ENCODE measurements at regions not wholly inside any gene's neighbourhood (a gene's known extent, or its start where the extent isn't known, plus 50 kb on each side); places are given as distances from the start of the nearest gene placed in this dataset.

GRCh38 chr6:153412519-153412918 is 281.4 kb upstream of the RGS17 start:
- H3K9ac ChIP-seq (ENCODE audit: low read depth in 1 of 2, low read length in 2 of 2) = no peak overlapping the region
- no peaks in the 10 kb centered on the region for H3K36me3 ChIP-seq (ENCODE audit: control insufficient read depth in 2 of 2, insufficient read depth in 2 of 2, low read length in 2 of 2)
- H3K27ac ChIP-seq (ENCODE audit: low read depth in 2 of 2, low read length in 2 of 2) = no peak overlapping the region
- H3K27me3 ChIP-seq (ENCODE audit: control insufficient read depth in 2 of 2, insufficient read depth in 2 of 2, low read length in 2 of 2) = no peaks in the 10 kb centered on the region
- no peak overlapping the region for H3K4me3 ChIP-seq (ENCODE audit: low read length in 2 of 2)
- no peaks in the 10 kb centered on the region for H3K4me1 ChIP-seq (ENCODE audit: control insufficient read depth in 2 of 2, insufficient read depth in 2 of 2, low read length in 2 of 2)
- no peaks in the 10 kb centered on the region for H3K9me3 ChIP-seq (ENCODE audit: control insufficient read depth in 2 of 2, low read length in 2 of 2)

DNA sequence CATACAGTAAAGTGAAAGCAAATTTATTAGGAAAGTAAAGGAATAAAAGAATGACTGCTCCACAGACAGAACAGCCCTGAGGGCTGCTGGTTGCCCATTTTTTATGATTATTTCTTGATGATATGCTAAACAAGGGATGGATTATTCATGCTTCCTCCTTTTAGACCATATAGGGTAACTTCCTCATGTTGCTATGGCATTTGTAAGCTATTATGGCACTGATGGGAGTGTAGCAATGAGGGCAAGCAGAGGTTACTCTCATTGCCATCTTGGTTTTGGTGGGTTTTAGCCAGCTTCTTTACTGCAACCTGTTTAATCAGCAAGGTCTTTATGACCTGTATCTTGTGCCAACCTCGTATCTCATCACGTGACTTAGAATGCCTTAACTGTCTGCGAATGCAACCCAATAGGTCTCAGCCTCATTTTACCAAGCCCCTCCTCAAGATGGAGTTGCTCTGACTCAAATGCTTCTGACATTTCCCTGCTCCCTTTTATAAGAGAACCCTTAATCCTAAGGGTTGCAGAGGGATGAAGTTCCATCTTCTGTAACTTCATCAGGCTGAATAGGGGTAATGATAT is 280.1 kb upstream of the RGS17 start:
- no peaks in the 10 kb centered on the region for H3K9me3 ChIP-seq (ENCODE audit: control insufficient read depth in 2 of 2, low read length in 2 of 2)
- H3K27me3 ChIP-seq (ENCODE audit: control insufficient read depth in 2 of 2, insufficient read depth in 2 of 2, low read length in 2 of 2) = no peaks in the 10 kb centered on the region
- H3K36me3 ChIP-seq (ENCODE audit: control insufficient read depth in 2 of 2, insufficient read depth in 2 of 2, low read length in 2 of 2) = no peaks in the 10 kb centered on the region
- H3K4me3 ChIP-seq (ENCODE audit: low read length in 2 of 2) = no peak overlapping the region
- H3K4me1 ChIP-seq (ENCODE audit: control insufficient read depth in 2 of 2, insufficient read depth in 2 of 2, low read length in 2 of 2) = no peaks in the 10 kb centered on the region
- H3K27ac ChIP-seq (ENCODE audit: low read depth in 2 of 2, low read length in 2 of 2) = no peak overlapping the region
- no peak overlapping the region for H3K9ac ChIP-seq (ENCODE audit: low read depth in 1 of 2, low read length in 2 of 2)

DNA sequence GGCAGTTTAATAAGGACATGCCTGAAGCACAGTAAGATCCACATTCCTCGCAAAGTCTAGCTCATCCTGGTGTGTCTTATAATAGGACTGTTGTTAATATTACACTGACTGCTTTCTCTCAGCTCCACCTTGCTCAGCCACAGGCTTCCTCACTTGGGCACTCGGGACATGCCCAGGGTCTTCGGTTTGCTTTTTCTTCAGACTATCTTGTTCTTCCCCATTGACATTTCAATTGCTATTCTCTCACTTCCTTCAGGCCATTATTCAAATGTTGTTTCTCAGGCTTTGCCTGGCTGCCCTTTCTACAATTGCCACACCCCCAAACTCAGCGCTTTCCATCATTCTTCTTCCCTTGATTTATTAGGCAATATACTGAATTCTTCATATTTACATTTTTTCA is 274.8 kb upstream of the RGS17 start:
- no peaks in the 10 kb centered on the region for H3K4me1 ChIP-seq (ENCODE audit: control insufficient read depth in 2 of 2, insufficient read depth in 2 of 2, low read length in 2 of 2)
- no peaks in the 10 kb centered on the region for H3K36me3 ChIP-seq (ENCODE audit: control insufficient read depth in 2 of 2, insufficient read depth in 2 of 2, low read length in 2 of 2)
- no peak overlapping the region for H3K9ac ChIP-seq (ENCODE audit: low read depth in 1 of 2, low read length in 2 of 2)
- H3K27ac ChIP-seq (ENCODE audit: low read depth in 2 of 2, low read length in 2 of 2) = no peak overlapping the region
- no peak overlapping the region for H3K4me3 ChIP-seq (ENCODE audit: low read length in 2 of 2)
- H3K9me3 ChIP-seq (ENCODE audit: control insufficient read depth in 2 of 2, low read length in 2 of 2) = no peaks in the 10 kb centered on the region
- no peaks in the 10 kb centered on the region for H3K27me3 ChIP-seq (ENCODE audit: control insufficient read depth in 2 of 2, insufficient read depth in 2 of 2, low read length in 2 of 2)

DNA sequence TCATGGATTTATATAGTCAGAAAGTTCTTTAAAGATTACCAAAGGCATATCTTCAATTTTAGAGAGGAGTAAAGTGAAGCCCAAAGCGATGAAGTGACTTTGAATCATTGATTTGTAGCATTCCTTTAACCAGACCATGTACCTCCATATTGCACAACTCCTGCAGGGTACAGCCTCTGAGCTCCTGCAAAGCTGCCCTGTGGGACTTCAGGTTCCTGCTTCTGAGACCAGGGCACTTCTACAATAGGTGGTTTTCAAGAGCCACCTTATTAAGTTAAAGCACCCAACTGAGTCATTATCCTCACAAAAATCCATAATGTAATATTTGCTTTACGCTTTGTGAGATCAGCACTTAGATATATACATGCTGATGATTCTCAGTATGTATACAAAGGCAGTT is 270.7 kb upstream of the RGS17 start:
- Histone ChIP-seq H3K27ac (ENCODE audit: low read depth in 2 of 2, low read length in 2 of 2) (no peak overlapping the region), H3K9ac (ENCODE audit: low read depth in 1 of 2, low read length in 2 of 2) (no peak overlapping the region), H3K36me3 (ENCODE audit: control insufficient read depth in 2 of 2, insufficient read depth in 2 of 2, low read length in 2 of 2) (no peaks in the 10 kb centered on the region), H3K4me1 (ENCODE audit: control insufficient read depth in 2 of 2, insufficient read depth in 2 of 2, low read length in 2 of 2) (no peaks in the 10 kb centered on the region), H3K27me3 (ENCODE audit: control insufficient read depth in 2 of 2, insufficient read depth in 2 of 2, low read length in 2 of 2) (no peaks in the 10 kb centered on the region), H3K4me3 (ENCODE audit: low read length in 2 of 2) (no peak overlapping the region), H3K9me3 (ENCODE audit: control insufficient read depth in 2 of 2, low read length in 2 of 2) (no peaks in the 10 kb centered on the region)

DNA sequence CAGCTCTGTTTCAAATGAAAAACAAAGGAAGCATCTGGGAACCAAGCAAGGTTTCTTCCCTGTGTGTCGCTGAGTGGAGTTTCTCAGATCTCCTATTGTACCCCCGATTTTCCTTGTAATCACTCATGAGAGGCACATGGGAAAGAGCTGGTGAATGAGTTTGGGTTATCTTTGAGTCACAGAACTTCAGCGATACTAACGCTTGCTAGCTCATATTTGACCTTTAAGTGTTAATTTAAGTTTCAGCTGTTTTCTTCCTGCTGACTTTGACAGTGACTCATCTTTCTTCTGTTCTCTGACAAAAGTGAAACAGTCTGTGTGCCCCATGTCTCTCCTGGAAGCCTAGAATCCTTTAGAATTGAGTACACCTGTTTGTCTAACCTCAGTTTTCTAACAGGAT is 261.1 kb upstream of the RGS17 start:
- H3K36me3 ChIP-seq (ENCODE audit: control insufficient read depth in 2 of 2, insufficient read depth in 2 of 2, low read length in 2 of 2) = no peaks in the 10 kb centered on the region
- H3K27me3 ChIP-seq (ENCODE audit: control insufficient read depth in 2 of 2, insufficient read depth in 2 of 2, low read length in 2 of 2) = no peaks in the 10 kb centered on the region
- H3K4me1 ChIP-seq (ENCODE audit: control insufficient read depth in 2 of 2, insufficient read depth in 2 of 2, low read length in 2 of 2) = no peaks in the 10 kb centered on the region
- H3K9me3 ChIP-seq (ENCODE audit: control insufficient read depth in 2 of 2, low read length in 2 of 2) = no peaks in the 10 kb centered on the region
- no peak overlapping the region for H3K9ac ChIP-seq (ENCODE audit: low read depth in 1 of 2, low read length in 2 of 2)
- no peak overlapping the region for H3K27ac ChIP-seq (ENCODE audit: low read depth in 2 of 2, low read length in 2 of 2)
- no peak overlapping the region for H3K4me3 ChIP-seq (ENCODE audit: low read length in 2 of 2)

DNA sequence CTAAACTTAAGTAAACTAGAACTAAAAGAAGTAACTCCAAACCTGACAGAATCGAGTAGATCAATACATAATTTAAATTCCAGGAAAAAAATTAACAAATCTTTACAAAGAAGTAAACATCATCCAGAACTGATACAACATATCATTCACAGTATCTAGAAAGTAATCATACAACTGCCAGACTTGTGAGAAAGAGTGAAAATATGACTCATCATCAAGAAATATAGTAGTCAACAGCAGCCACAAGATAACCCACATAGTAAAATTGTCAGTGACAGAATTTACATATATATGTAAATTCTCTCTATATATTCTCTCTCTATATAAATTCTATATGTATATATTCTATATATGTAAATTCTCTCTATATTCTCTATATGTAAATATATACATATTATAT is 242.8 kb upstream of the RGS17 start:
- Histone ChIP-seq H3K27ac (ENCODE audit: low read depth in 2 of 2, low read length in 2 of 2) (no peak overlapping the region), H3K36me3 (ENCODE audit: control insufficient read depth in 2 of 2, insufficient read depth in 2 of 2, low read length in 2 of 2) (no peaks in the 10 kb centered on the region), H3K4me3 (ENCODE audit: low read length in 2 of 2) (no peak overlapping the region), H3K9me3 (ENCODE audit: control insufficient read depth in 2 of 2, low read length in 2 of 2) (no peaks in the 10 kb centered on the region), H3K4me1 (ENCODE audit: control insufficient read depth in 2 of 2, insufficient read depth in 2 of 2, low read length in 2 of 2) (no peaks in the 10 kb centered on the region), H3K9ac (ENCODE audit: low read depth in 1 of 2, low read length in 2 of 2) (no peak overlapping the region), H3K27me3 (ENCODE audit: control insufficient read depth in 2 of 2, insufficient read depth in 2 of 2, low read length in 2 of 2) (no peaks in the 10 kb centered on the region)

DNA sequence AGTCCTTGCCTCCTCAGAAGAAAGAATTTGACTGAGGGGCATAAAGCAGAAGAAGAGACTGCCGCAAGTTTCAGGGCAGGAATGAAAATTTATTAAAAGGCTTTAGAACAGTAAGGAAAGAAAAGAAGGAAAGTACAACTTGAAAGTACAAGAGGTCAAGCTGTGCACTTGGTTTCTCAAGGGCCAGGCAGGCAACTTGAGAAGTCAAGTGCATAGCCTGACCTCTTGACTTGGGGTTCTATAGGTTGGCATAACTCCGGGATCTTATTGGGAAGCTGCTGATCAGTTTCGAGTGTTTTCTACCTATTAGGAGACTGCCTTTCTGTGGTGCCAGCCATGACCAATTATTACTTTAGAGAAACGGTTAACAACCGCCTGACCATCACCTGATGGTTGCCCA is 237.0 kb upstream of the RGS17 start:
- no peaks in the 10 kb centered on the region for H3K36me3 ChIP-seq (ENCODE audit: control insufficient read depth in 2 of 2, insufficient read depth in 2 of 2, low read length in 2 of 2)
- H3K9ac ChIP-seq (ENCODE audit: low read depth in 1 of 2, low read length in 2 of 2) = no peak overlapping the region
- no peak overlapping the region for H3K27ac ChIP-seq (ENCODE audit: low read depth in 2 of 2, low read length in 2 of 2)

GRCh38 chr6:153367021-153367420 is 235.9 kb upstream of the RGS17 start:
- Histone ChIP-seq H3K9me3 (ENCODE audit: control insufficient read depth in 2 of 2, low read length in 2 of 2) (no peaks in the 10 kb centered on the region), H3K27ac (ENCODE audit: low read depth in 2 of 2, low read length in 2 of 2) (no peak overlapping the region), H3K4me1 (ENCODE audit: control insufficient read depth in 2 of 2, insufficient read depth in 2 of 2, low read length in 2 of 2) (no peaks in the 10 kb centered on the region), H3K4me3 (ENCODE audit: low read length in 2 of 2) (no peak overlapping the region), H3K36me3 (ENCODE audit: control insufficient read depth in 2 of 2, insufficient read depth in 2 of 2, low read length in 2 of 2) (no peaks in the 10 kb centered on the region), H3K9ac (ENCODE audit: low read depth in 1 of 2, low read length in 2 of 2) (no peak overlapping the region), H3K27me3 (ENCODE audit: control insufficient read depth in 2 of 2, insufficient read depth in 2 of 2, low read length in 2 of 2) (no peaks in the 10 kb centered on the region)

More for the DNA sequence above, 237.0 kb upstream of the RGS17 start:
- H3K9me3 ChIP-seq (ENCODE audit: control insufficient read depth in 2 of 2, low read length in 2 of 2) = no peaks in the 10 kb centered on the region
- no peaks in the 10 kb centered on the region for H3K27me3 ChIP-seq (ENCODE audit: control insufficient read depth in 2 of 2, insufficient read depth in 2 of 2, low read length in 2 of 2)
- no peak overlapping the region for H3K4me3 ChIP-seq (ENCODE audit: low read length in 2 of 2)
- H3K4me1 ChIP-seq (ENCODE audit: control insufficient read depth in 2 of 2, insufficient read depth in 2 of 2, low read length in 2 of 2) = no peaks in the 10 kb centered on the region

- no peaks in the 10 kb centered on the region for H3K27me3 ChIP-seq (ENCODE audit: control insufficient read depth in 2 of 2, insufficient read depth in 2 of 2, low read length in 2 of 2)
- H3K36me3 ChIP-seq (ENCODE audit: control insufficient read depth in 2 of 2, insufficient read depth in 2 of 2, low read length in 2 of 2) = no peaks in the 10 kb centered on the region
- H3K9me3 ChIP-seq (ENCODE audit: control insufficient read depth in 2 of 2, low read length in 2 of 2) = no peaks in the 10 kb centered on the region
- no peak overlapping the region for H3K4me3 ChIP-seq (ENCODE audit: low read length in 2 of 2)
- H3K27ac ChIP-seq (ENCODE audit: low read depth in 2 of 2, low read length in 2 of 2) = no peak overlapping the region
- H3K9ac ChIP-seq (ENCODE audit: low read depth in 1 of 2, low read length in 2 of 2) = no peak overlapping the region
- no peaks in the 10 kb centered on the region for H3K4me1 ChIP-seq (ENCODE audit: control insufficient read depth in 2 of 2, insufficient read depth in 2 of 2, low read length in 2 of 2)
Observed at GRCh38 chr6:153357391-153357790, 226.3 kb upstream of the RGS17 start.

DNA sequence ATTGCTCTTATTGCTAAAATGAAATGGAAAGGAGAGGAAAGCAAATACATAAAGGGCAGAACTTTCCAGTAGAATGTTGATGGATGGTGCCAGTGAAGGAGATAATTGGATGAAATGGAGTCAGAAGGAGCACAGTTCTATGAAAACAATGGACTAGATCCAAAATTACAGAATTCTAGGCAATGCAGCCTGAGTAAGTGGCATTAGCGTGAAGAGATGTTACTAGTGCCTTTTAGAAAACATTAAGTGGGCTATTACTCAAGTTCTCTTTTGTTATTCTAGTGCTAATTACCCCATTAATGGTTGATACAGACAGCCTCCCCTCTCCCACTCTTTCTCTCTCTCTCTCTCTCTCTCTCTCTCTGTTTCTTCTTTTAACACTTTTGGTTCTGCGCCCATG is 209.5 kb upstream of the RGS17 start:
- Histone ChIP-seq H3K9me3 (ENCODE audit: control insufficient read depth in 2 of 2, low read length in 2 of 2) (peaks cover 0 to 3% of the 10 kb centered on the region in 2 donors), H3K9ac (ENCODE audit: low read depth in 1 of 2, low read length in 2 of 2) (no peak overlapping the region), H3K27me3 (ENCODE audit: control insufficient read depth in 2 of 2, insufficient read depth in 2 of 2, low read length in 2 of 2) (no peaks in the 10 kb centered on the region), H3K36me3 (ENCODE audit: control insufficient read depth in 2 of 2, insufficient read depth in 2 of 2, low read length in 2 of 2) (no peaks in the 10 kb centered on the region), H3K4me3 (ENCODE audit: low read length in 2 of 2) (no peak overlapping the region), H3K27ac (ENCODE audit: low read depth in 2 of 2, low read length in 2 of 2) (no peak overlapping the region), H3K4me1 (ENCODE audit: control insufficient read depth in 2 of 2, insufficient read depth in 2 of 2, low read length in 2 of 2) (no peaks in the 10 kb centered on the region)

DNA sequence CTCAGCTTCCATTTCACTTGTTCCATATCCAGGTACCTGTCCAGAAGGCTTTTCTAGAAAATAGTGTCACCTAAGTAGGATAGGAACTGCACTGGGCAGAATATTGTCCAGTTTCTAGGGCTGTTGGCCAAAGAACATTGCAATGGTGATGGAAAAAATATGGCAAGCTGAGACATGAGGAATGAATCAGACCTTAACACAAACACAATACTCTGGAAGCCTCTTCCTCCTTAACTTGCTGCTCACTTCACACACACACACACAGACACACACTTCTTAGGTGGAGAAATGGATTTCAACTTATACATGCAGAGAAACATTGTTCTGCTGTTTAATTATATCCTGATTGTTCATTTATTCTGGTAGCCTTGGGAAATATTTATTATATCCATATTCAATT is 203.0 kb upstream of the RGS17 start:
- no peak overlapping the region for H3K27ac ChIP-seq (ENCODE audit: low read depth in 2 of 2, low read length in 2 of 2)
- H3K27me3 ChIP-seq (ENCODE audit: control insufficient read depth in 2 of 2, insufficient read depth in 2 of 2, low read length in 2 of 2) = no peaks in the 10 kb centered on the region
- no peaks in the 10 kb centered on the region for H3K36me3 ChIP-seq (ENCODE audit: control insufficient read depth in 2 of 2, insufficient read depth in 2 of 2, low read length in 2 of 2)
- no peaks in the 10 kb centered on the region for H3K9me3 ChIP-seq (ENCODE audit: control insufficient read depth in 2 of 2, low read length in 2 of 2)
- H3K4me1 ChIP-seq (ENCODE audit: control insufficient read depth in 2 of 2, insufficient read depth in 2 of 2, low read length in 2 of 2) = no peaks in the 10 kb centered on the region
- H3K9ac ChIP-seq (ENCODE audit: low read depth in 1 of 2, low read length in 2 of 2) = no peak overlapping the region
- no peak overlapping the region for H3K4me3 ChIP-seq (ENCODE audit: low read length in 2 of 2)

Measured in mucosa of rectum (tissue), 2 donors.